H1 (cell line): ENCODE measurements at regions not wholly inside any gene's neighbourhood (a gene's known extent, or its start where the extent isn't known, plus 50 kb on each side); places are given as distances from the start of the nearest gene placed in this dataset.

Source experiments
- CEBPB ChIP-seq: IDR thresholded peaks from 2 replicates; pipeline ENCODE4 v1.6.1; 2012; ENCODE audit warnings: low read depth, low read length
- JUN ChIP-seq: IDR thresholded peaks from 2 replicates; pipeline ENCODE4 v1.6.1; 2011; ENCODE audit warnings: low read depth, mild to moderate bottlenecking, improper control_type of control experiment, low read length
- KDM4A ChIP-seq: IDR thresholded peaks from one replicate; pipeline ENCODE4 v1.7.1; 2012; ENCODE audit warnings: low read depth, mild to moderate bottlenecking, moderate library complexity, low read length, inconsistent platforms; ENCODE audit not compliant: severe bottlenecking
- NANOG ChIP-seq: IDR thresholded peaks from 2 replicates; pipeline ENCODE4 v1.6.1; 2011; ENCODE audit warnings: low read length, low read depth, mild to moderate bottlenecking, inconsistent platforms; ENCODE audit not compliant: insufficient read depth, poor library complexity, severe bottlenecking
- SAP30 ChIP-seq: fragments of 300-600 bp; sonication (generic); IDR thresholded peaks from 2 replicates; pipeline ENCODE4 v1.7.1; 2012; ENCODE audit warnings: low read length, moderate library complexity, mild to moderate bottlenecking, inconsistent platforms; ENCODE audit not compliant: insufficient read depth, insufficient replicate concordance
- SIRT6 ChIP-seq: IDR thresholded peaks from one replicate; pipeline ENCODE4 v1.7.1; 2012; ENCODE audit warnings: low read length, inconsistent platforms
- SP2 ChIP-seq: IDR thresholded peaks from 2 replicates; pipeline ENCODE4 v1.6.1; 2012; ENCODE audit warnings: mild to moderate bottlenecking, low read length, inconsistent platforms
- SUZ12 ChIP-seq: fragments of 200-600 bp; sonication (generic); IDR thresholded peaks from 2 replicates; pipeline ENCODE4 v1.6.1; 2012; ENCODE audit warnings: mild to moderate bottlenecking, inconsistent platforms, low read length, moderate library complexity, mixed read lengths
- ZNF274 ChIP-seq: IDR thresholded peaks from 2 replicates; pipeline ENCODE4 v1.7.0; 2012; ENCODE audit warnings: low read length, borderline replicate concordance; ENCODE audit errors: extremely low read depth
- TF ChIP-seq, protein P1 (sequence below): fragments of 300-600 bp; sonication (generic); IDR thresholded peaks from 2 replicates; pipeline ENCODE4 v1.7.1; 2012; ENCODE audit warnings: low read length, moderate library complexity, mild to moderate bottlenecking, inconsistent platforms; ENCODE audit not compliant: insufficient replicate concordance
- TF ChIP-seq, protein P2 (sequence below): IDR thresholded peaks from 2 replicates; pipeline ENCODE4 v1.6.1; 2011; ENCODE audit warnings: low read depth, mild to moderate bottlenecking, low read length; ENCODE audit not compliant: insufficient read depth

DNA sequence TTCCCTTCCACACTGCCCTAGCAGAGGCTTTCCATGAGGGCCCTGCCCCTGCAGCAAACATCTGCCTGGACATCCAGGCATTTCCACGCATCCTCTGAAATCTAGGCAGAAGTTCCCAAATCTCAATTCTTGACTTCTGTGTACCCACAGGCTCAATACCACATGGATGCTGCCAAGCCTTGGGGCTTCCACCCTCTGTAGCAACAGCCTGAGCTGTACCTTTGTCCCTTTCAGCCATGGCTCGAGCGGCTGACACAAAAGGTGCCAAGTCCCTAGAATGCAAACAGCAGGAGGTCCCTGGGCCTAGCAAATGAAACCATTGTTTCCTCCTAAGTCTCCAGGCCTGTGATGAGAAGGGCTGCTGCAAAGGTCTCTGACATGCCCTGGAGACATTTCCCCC lies 744.5 kb upstream of the LINC00305 start (continued):
- TF ChIP-seq, protein P1, sequence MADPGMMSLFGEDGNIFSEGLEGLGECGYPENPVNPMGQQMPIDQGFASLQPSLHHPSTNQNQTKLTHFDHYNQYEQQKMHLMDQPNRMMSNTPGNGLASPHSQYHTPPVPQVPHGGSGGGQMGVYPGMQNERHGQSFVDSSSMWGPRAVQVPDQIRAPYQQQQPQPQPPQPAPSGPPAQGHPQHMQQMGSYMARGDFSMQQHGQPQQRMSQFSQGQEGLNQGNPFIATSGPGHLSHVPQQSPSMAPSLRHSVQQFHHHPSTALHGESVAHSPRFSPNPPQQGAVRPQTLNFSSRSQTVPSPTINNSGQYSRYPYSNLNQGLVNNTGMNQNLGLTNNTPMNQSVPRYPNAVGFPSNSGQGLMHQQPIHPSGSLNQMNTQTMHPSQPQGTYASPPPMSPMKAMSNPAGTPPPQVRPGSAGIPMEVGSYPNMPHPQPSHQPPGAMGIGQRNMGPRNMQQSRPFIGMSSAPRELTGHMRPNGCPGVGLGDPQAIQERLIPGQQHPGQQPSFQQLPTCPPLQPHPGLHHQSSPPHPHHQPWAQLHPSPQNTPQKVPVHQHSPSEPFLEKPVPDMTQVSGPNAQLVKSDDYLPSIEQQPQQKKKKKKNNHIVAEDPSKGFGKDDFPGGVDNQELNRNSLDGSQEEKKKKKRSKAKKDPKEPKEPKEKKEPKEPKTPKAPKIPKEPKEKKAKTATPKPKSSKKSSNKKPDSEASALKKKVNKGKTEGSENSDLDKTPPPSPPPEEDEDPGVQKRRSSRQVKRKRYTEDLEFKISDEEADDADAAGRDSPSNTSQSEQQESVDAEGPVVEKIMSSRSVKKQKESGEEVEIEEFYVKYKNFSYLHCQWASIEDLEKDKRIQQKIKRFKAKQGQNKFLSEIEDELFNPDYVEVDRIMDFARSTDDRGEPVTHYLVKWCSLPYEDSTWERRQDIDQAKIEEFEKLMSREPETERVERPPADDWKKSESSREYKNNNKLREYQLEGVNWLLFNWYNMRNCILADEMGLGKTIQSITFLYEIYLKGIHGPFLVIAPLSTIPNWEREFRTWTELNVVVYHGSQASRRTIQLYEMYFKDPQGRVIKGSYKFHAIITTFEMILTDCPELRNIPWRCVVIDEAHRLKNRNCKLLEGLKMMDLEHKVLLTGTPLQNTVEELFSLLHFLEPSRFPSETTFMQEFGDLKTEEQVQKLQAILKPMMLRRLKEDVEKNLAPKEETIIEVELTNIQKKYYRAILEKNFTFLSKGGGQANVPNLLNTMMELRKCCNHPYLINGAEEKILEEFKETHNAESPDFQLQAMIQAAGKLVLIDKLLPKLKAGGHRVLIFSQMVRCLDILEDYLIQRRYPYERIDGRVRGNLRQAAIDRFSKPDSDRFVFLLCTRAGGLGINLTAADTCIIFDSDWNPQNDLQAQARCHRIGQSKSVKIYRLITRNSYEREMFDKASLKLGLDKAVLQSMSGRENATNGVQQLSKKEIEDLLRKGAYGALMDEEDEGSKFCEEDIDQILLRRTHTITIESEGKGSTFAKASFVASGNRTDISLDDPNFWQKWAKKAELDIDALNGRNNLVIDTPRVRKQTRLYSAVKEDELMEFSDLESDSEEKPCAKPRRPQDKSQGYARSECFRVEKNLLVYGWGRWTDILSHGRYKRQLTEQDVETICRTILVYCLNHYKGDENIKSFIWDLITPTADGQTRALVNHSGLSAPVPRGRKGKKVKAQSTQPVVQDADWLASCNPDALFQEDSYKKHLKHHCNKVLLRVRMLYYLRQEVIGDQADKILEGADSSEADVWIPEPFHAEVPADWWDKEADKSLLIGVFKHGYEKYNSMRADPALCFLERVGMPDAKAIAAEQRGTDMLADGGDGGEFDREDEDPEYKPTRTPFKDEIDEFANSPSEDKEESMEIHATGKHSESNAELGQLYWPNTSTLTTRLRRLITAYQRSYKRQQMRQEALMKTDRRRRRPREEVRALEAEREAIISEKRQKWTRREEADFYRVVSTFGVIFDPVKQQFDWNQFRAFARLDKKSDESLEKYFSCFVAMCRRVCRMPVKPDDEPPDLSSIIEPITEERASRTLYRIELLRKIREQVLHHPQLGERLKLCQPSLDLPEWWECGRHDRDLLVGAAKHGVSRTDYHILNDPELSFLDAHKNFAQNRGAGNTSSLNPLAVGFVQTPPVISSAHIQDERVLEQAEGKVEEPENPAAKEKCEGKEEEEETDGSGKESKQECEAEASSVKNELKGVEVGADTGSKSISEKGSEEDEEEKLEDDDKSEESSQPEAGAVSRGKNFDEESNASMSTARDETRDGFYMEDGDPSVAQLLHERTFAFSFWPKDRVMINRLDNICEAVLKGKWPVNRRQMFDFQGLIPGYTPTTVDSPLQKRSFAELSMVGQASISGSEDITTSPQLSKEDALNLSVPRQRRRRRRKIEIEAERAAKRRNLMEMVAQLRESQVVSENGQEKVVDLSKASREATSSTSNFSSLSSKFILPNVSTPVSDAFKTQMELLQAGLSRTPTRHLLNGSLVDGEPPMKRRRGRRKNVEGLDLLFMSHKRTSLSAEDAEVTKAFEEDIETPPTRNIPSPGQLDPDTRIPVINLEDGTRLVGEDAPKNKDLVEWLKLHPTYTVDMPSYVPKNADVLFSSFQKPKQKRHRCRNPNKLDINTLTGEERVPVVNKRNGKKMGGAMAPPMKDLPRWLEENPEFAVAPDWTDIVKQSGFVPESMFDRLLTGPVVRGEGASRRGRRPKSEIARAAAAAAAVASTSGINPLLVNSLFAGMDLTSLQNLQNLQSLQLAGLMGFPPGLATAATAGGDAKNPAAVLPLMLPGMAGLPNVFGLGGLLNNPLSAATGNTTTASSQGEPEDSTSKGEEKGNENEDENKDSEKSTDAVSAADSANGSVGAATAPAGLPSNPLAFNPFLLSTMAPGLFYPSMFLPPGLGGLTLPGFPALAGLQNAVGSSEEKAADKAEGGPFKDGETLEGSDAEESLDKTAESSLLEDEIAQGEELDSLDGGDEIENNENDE = no peak
- TF ChIP-seq, protein P2, sequence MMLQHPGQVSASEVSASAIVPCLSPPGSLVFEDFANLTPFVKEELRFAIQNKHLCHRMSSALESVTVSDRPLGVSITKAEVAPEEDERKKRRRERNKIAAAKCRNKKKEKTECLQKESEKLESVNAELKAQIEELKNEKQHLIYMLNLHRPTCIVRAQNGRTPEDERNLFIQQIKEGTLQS = no peak
- TF ChIP-seq SUZ12 = no peak
- TF ChIP-seq NANOG = no peak
- no peak for TF ChIP-seq SAP30
- no peak for TF ChIP-seq SP2
- no peak for TF ChIP-seq CEBPB
- TF ChIP-seq KDM4A = no peak
- no peak for TF ChIP-seq ZNF274
- no peak for TF ChIP-seq JUN
- no peak for TF ChIP-seq SIRT6
